NOMO-1 treated with dmso at 0.1 percent for 144 hours (cell line): ENCODE measurements at regions not wholly inside any gene's neighbourhood (a gene's known extent, or its start where the extent isn't known, plus 50 kb on each side); places are given as distances from the start of the nearest gene placed in this dataset.

Source experiments
- DNase-seq: peaks from one replicate; lab custom pipeline; 2025; ENCODE audit not compliant: unreplicated experiment; lab: John Stamatoyannopoulos, UW

DNA sequence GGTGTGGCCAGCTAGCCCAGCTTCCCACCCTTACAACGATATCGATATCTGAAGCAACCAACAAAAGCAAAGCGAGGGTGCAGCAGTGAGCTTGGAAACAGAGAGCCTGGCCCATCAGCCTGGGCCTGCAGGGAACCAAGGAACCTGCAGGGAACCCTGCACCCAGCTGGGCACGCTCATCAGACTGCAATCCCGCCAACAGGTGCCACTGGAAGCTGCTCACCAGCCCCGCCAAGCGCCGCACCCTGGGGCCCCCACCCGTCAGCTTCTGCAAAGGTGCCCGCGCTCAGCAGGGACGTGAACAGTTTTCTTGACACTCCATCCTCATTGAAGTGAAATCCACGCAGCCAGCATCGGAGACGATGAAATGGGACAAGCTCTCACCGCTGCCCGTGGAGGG lies 250.7 kb downstream of the RBFOX3 start:
- no peak for DNase-seq

- no peak for DNase-seq
These were observed 253.9 kb downstream of the RBFOX3 start for GRCh38 chr17:79356839-79357447.

- no peak for DNase-seq
These were observed 255.7 kb downstream of the RBFOX3 start for GRCh38 chr17:79355165-79355564.

DNA sequence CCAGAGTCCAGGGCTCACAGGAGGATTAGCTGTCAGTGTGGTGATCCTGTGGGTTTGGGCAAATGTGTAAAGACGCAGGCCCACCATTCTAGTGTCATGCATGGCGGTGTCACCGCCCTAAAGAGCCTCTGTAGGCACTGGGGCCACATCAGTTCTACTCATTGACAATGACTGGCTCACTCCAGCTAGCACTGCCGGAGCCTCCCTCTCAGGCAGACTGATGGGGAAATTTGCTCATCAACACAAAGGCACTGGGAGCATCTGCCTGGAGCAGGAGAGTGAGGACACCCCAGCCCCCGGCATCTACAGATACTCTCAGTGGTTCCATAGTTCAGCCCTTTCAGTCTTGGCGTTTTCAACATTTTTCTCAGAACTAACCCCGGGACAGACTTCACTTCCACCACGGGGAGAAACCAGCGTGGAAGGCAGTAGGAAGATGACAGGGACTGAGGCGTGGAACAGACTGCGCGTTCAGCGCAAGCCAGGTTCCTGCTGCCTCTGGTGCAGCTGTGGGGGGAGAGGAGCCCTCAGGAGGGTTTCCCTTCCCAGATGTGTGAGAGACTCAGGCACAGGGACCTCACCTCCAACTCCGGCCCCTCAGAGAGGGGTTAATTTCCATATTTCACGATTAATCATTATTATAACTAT lies 256.6 kb downstream of the RBFOX3 start:
- DNase-seq = no peak

DNA sequence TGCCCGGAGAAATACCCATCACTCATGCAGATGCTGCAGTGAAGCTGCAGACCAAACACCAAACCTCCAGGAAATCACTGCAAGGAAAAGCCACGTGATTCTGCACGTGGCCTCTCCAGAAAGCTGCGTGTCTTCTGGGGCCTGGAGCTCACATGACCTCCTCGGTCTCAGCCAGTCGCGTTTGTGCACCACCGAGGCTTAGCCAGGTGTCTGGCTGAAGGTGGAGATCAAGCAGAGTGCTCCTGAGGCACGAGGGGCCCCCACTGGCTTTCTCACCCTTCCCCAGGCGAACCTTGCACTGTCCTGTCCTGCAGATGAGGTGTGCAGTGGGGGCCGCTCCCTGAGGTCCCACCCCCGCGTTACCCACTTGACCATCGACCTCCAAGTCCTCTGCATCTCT lies 257.3 kb downstream of the RBFOX3 start:
- DNase-seq = no peak

DNA sequence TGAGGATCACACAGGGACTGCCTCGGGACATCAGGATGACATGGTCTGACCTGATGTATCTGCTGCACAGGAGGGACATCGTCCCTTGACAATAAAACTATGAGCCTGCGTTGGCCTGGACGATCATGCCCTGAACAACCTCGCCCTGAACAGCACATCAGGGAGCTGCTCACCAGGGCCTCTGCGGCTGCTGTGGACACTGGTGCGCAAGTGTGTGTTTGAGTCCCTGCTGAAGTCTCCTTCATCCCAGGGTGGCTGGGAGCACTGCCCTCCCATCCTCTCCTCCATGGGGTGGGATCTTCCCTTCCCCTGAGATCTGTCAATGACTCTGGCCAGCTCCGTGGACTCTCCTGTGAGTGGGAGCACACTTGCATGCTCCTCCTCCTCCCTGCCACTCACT lies 257.8 kb downstream of the RBFOX3 start:
- no peak for DNase-seq

DNA sequence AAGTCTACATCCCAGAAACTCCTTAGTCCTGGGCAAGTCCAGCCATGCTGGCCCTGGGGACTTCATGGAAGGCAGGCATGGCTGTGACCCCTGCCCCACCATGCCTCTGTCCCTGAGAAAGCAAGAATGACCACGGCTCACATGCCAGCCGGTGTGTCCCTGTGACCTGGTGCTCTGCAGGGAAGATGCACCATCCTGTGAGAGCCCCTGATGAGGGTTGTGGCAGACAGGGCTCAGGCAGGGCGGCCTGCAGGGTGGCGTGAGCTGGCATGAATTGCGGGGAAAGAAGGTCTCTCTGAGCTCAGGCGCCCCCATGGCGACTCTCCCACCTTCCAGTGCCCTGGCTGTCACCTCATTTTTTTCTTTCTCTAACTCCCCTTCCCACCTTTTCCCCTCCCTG lies 260.3 kb downstream of the RBFOX3 start:
- no peak for DNase-seq

GRCh38 chr17:79349506-79350400 lies 261.1 kb downstream of the RBFOX3 start:
- no peak for DNase-seq

GRCh38 chr17:79342376-79342775 lies 267.8 kb downstream of the ENGASE start:
- DNase-seq = no peak

DNA sequence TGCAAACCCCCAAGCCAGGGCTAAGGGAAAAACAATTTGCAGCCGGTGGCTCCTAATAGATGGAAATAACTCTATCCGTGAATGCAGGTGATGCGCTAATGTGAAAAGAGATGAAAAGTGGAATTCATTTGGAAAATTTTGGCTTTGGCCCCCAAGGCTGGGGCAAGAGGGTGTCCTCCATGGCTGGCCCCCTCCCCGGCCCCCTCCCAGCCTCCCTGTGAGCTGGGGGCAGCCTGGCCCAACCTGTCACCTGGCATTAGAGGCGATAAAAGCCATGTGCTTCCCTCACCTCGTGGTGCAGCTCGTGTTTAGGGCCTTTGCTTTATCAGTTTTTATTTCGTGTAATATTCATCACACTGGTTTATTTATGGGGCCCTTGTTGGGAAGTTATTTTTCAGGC lies 267.2 kb downstream of the ENGASE start:
- no peak for DNase-seq

DNA sequence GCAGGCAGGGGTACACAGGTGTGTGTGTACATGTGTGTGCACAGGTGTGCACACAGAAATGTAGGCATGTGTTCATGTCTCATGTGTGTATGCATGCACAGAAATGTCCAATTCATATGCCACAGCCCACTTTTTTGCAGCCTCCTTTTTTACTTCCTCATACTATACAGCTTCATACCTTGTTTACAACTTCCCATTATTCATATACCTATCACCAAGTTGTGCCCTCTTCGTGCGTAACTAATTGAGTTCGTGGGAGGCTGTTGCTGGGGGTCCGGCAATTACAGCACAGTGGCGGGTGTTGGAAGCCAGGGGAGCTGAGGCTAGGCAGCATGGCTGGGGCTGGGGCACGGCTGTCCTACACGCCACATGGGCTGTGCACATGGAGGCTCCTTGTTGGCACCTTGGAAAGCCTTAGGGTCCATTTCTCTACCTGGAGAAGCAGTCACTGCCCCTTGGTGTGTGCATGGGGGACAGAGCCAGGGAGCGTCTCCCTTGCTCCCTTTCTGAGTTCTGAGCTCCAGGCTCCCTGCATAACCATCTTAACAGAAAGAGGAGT lies 266.7 kb downstream of the ENGASE start:
- no peak for DNase-seq

GRCh38 chr17:79340333-79341221 lies 266.0 kb downstream of the ENGASE start:
- peak; percentile 13 for DNase-seq

DNA sequence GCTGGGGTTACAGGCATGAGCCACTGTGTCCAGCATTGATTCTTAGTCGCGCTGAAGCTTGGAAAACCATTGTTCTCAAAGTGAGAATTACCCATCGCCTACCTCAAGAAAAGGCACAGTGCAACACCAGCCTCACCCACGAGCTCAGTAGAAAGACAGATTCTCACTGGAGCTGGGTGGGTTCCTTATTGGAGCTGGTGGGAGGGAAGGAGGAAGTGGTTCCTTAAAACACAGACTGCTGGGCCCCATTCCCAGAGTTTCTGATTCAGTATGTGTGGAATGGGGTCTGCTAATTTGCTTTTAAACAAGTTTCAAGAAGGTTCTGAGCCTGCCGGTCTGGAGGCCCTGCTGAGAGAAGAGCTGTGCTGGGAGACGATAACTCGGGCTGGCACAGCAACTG lies 264.7 kb downstream of the ENGASE start:
- DNase-seq = no peak

- no peak for DNase-seq
These were observed 264.0 kb downstream of the ENGASE start for GRCh38 chr17:79338604-79339003.

DNA sequence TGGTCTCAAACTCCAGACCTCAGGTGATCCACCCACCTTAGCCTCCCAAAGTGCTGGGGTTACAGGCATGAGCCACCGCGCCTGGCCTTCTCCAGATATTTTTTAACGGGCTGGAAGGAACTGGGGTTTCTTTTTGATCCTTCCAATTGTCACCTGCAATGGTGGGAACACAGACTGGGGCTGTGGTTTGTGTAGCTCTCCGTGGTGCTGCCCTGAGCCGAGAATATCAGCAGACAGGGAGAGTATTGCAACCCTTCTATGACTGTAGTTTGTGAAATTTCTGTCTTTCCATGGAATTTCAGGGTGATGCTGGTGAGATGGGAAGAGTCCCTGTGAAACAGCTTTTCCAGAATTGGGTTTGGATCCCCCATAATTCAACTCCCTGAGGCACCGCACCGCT lies 263.5 kb downstream of the ENGASE start:
- no peak for DNase-seq

DNA sequence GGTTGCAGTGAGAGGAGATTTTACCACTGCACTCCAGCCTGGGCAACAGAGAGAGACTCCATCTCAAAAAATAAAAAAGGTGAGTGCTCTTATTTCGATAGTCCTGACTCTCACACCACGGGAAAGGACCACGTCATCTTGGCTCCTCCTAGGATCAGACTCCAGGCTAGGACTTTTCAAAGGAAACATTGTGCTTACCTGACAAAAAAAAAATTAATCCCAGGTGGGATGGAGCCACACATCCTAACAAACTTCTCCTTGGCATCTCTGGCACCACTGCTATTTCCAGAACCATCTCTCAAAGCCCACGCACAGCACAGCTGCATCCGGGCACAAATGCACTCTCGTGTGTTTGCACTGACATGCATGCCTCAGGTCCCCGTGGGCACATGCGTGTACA lies 262.4 kb downstream of the ENGASE start:
- DNase-seq = no peak

GRCh38 chr17:79335456-79335855 lies 260.8 kb downstream of the ENGASE start:
- DNase-seq = no peak

- no peak for DNase-seq
These were observed 257.5 kb downstream of the ENGASE start for GRCh38 chr17:79332011-79332554.

GRCh38 chr17:79331492-79331891 lies 256.9 kb downstream of the ENGASE start:
- no peak for DNase-seq

- no peak for DNase-seq
These were observed 256.1 kb downstream of the ENGASE start for GRCh38 chr17:79330696-79331095.

DNA sequence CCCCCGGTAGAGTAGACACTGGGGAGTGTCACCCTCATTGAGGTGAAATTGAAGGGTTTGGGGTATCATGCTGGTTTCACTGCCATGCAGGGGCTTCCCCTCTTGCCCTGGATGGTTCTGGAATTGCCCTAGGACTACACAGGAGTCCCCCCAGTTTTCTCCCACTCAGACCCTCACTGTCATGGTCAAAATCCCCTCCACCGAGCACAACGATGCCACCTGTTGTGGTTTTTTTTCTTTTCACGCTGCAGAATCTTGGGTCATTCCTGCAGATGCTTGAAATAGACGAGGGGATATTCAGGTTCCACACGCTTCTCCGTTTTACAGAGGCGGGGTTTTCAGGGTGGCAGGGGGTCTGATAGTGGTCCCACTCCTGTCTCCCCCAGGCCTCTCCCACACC lies 255.6 kb downstream of the ENGASE start:
- DNase-seq = no peak
